T47D (cell line): ENCODE measurements at regions not wholly inside any gene's neighbourhood (a gene's known extent, or its start where the extent isn't known, plus 50 kb on each side); places are given as distances from the start of the nearest gene placed in this dataset.
"Not testable (repeated sequence)": the region's sequence is repeated elsewhere in the genome, so short reads cannot be mapped to it uniquely, and the experiment has no call there.

ENCODE experiments used
- DNase-seq, 2 experiments: peaks; one replicate each; pipeline versions ENCODE4 v3.0.0 to v3.0.0-alpha.2; 2011 to 2012; ENCODE audit warnings: low read depth in 1 of 2, low spot score in 1 of 2
- JUND ChIP-seq: IDR thresholded peaks from 2 replicates; pipeline ENCODE4 v1.6.1; 2012; ENCODE audit warnings: low read depth
- in situ Hi-C: cut with HindIII; loops from 2 replicates; pipeline ENCODE4 v1.10.0; 2016; ENCODE audit warnings: low sequenced_read_pairs, low pct_unique_long_range_greater_than_20kb

GRCh38 chr16:22633280-22633679 is 122.6 kb downstream of the NPIPB5 start:
- no peak for DNase-seq
- in situ Hi-C loops: no loop called here
- no peak for TF ChIP-seq JUND

GRCh38 chr16:22633799-22634198 is 123.1 kb downstream of the NPIPB5 start:
- in situ Hi-C loops: no loop called here
- no peak for DNase-seq
- TF ChIP-seq JUND: no peak

- no peak for TF ChIP-seq JUND
- DNase-seq: no peak
- in situ Hi-C loops: no loop called here
Observed at GRCh38 chr16:22634954-22635353, 124.3 kb downstream of the NPIPB5 start.

GRCh38 chr16:22635357-22635761 is 124.7 kb downstream of the NPIPB5 start:
- no peak for DNase-seq
- TF ChIP-seq JUND: no peak
- in situ Hi-C loops: no loop called here

- no peak for DNase-seq
- no peak for TF ChIP-seq JUND
- in situ Hi-C loops: no loop called here
Observed at GRCh38 chr16:22635801-22636200, 125.1 kb downstream of the NPIPB5 start.

- TF ChIP-seq JUND: no peak
- no peak for DNase-seq
- in situ Hi-C loops: no loop called here
Observed at GRCh38 chr16:22638393-22639206, 127.9 kb downstream of the NPIPB5 start.

GRCh38 chr16:22641131-22641628 is 130.5 kb downstream of the NPIPB5 start:
- TF ChIP-seq JUND: no peak
- DNase-seq: peak; percentile 46 to 75
- in situ Hi-C loops: no loop called here

GRCh38 chr16:22642416-22643088 is 131.9 kb downstream of the NPIPB5 start:
- in situ Hi-C loops: no loop called here
- no peak for DNase-seq

GRCh38 chr16:22643203-22643602 is 132.5 kb downstream of the NPIPB5 start:
- DNase-seq, in situ Hi-C loops: not testable (repeated sequence)

More at GRCh38 chr16:22642416-22643088, 131.9 kb downstream of the NPIPB5 start:
- no peak for TF ChIP-seq JUND

- no peak for DNase-seq
- no peak for TF ChIP-seq JUND
- in situ Hi-C loops: no loop called here
Observed at GRCh38 chr16:22643886-22644285, 133.2 kb downstream of the NPIPB5 start.

GRCh38 chr16:22645868-22646267 is 135.2 kb downstream of the NPIPB5 start:
- no peak for TF ChIP-seq JUND
- in situ Hi-C loops: no loop called here
- DNase-seq: no peak

- no peak for DNase-seq
- TF ChIP-seq JUND: no peak
- in situ Hi-C loops: no loop called here
Observed at GRCh38 chr16:22646948-22647556, 136.4 kb downstream of the NPIPB5 start.

- no peak for TF ChIP-seq JUND
- DNase-seq: no peak
- in situ Hi-C loops: no loop called here
Observed at GRCh38 chr16:22648141-22648540, 137.4 kb downstream of the NPIPB5 start.
